ENCODE measurements at regions not wholly inside any gene's neighbourhood (a gene's known extent, or its start where the extent isn't known, plus 50 kb on each side); places are given as distances from the start of the nearest gene placed in this dataset.
A peak's percentile ranks its signal among the peaks of the same experiment; 100 is the strongest.

DNA sequence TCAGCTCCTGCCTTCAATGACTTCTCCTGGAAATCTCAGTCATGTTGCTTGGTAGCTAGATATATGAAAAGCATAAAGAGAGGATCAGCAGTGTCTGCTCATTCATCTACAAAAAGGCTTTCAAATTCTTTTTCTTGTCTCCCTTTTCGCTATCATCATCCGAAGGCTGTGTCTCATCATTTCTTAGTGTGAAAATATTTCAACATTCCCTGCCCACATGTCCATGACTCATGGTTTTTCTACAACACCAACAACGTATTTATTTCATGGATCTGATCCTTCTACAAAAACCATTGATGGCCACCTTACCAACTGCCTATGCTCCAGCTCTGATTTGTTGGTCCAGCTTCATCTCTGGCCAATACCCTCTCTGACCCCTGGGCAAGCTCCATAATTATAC, 472.5 kb upstream of the GHITM start:
- DNase-seq (ENCODE audit: low read depth) = peak; percentile 13

DNA sequence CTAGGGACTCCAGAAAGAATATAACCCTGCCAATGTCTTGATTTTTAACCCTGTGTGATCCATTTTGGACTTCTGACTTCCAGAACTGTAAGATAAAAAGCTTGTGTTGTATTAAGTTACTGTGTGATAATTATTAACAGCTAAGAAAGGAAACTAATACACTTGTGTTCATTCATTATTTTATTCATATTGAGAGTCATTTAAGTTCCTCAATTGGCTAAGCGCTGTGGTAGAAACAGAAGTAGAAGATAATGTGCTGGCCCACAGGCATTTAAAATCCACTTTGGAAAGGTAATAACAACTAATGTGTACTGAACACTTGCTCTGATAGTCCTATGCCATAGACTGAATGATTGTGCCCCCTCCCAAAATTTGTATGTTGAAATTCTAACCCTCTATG, 471.7 kb upstream of the GHITM start:
- DNase-seq (ENCODE audit: low read depth) = no peak

DNA sequence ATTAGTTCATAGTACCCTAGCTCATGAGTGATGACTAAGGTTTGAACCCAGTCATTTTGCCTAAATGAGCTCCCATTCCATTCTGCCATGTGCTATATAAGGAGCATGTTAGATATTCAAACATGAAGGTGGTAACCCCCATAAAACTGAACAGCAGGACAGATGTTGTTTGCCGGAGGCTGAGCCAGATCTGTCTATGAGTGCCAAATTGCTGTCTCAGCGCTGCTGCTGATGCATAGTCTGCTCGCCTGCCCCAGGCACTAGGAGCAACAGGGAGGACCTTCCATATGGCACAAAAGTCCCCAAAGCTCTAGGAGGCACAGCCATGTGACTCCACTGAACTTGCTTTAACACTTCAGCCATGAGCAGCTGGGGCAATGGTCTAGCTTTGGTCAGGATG, 466.0 kb upstream of the GHITM start:
- no peak for DNase-seq (ENCODE audit: low read depth)

DNA sequence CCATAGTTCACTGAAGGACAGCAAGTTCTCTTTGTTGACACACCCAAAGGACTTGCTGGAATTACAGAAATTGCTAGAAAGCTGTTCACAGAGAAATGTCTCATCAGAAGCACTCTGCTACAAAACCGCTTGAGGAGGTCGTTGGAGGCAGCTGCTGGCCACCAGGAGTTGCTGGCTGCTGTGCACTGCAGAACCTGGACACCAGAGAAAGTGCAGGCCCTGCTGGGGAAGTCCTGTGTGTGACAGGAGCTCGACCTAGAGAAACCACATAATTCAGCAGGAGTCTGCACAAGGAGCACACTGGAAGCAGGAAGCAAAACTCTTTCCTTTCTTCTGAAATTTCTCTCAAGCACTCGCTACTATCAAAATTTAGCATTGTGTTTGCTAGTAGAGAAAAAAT, 461.5 kb upstream of the GHITM start:
- no peak for DNase-seq (ENCODE audit: low read depth)

DNA sequence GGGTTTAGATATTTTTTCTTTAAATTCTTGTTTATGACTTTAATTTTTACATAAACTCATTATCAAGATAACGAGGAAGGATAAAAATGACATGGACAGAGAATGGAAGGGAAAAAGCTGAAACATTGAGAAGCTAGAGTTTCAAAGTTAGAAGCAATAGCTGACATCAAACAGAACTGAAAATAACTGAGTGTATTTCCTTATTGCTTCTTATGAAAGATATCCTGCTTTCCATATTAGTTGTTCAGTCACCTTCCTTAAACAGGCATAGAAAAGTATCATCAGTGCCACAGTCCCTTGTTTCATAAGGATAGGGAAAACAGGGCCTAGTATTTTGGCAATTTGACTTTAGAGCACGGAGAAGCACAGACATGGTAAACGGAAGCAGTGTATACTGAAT, 460.5 kb upstream of the GHITM start:
- DNase-seq (ENCODE audit: low read depth) = no peak

DNA sequence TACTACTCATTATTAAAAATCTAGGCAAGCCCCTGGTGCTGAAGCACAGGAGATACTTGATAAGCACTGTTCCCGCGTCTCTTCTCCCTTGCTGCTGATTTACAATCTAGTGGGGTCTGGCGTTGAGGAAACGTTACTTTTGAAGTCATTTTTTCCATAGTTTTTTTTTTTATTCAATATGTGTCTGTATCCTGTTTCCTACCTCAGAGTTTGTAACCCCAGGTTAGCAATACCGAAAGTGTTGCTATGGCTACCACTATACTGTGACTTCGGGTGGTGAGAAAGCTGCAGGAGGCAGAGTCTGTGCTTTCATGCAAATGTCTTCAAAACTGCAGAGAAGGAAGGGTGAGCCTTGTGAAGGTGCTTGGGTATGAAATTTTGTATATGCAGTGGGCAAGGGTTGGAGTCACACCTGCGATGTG, 458.8 kb upstream of the GHITM start:
- DNase-seq (ENCODE audit: low read depth) = no peak

DNA sequence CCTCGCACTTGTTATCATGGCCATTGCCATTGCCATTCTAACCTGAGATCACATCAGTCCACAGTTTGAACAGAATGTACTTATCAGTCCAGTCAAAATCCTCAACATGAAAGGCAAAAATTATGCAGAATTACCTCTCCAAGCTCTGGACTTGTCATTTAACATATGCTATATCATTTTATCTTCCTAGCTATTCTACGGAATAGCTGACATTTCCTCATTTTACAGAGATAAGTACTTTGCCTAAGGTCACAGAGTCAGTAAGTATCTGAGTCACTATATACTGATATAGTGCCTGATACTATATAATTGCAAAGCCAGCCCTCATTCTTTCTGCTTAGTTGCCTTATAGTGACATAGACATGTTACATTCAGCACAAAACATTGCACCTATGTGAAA, 456.9 kb upstream of the GHITM start:
- DNase-seq (ENCODE audit: low read depth) = no peak

DNA sequence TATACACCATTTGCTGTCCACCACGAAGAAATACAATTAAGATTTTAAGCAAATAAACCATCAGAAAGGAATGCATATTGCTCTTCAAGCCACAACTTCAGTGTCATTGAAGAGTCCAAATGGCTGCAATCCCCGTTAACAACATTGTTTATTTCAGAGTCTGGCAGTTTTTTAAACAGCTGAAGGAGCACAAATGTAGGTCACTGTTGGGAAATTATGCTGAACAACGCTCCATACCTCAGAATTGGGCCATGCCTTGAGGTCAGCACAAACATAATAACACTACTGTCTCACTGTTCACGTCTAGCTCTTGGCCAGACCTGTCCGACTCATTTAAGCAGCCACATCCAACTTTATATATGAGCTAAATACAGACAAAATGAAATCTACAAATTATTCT, 453.9 kb upstream of the GHITM start:
- no peak for DNase-seq (ENCODE audit: low read depth)

DNA sequence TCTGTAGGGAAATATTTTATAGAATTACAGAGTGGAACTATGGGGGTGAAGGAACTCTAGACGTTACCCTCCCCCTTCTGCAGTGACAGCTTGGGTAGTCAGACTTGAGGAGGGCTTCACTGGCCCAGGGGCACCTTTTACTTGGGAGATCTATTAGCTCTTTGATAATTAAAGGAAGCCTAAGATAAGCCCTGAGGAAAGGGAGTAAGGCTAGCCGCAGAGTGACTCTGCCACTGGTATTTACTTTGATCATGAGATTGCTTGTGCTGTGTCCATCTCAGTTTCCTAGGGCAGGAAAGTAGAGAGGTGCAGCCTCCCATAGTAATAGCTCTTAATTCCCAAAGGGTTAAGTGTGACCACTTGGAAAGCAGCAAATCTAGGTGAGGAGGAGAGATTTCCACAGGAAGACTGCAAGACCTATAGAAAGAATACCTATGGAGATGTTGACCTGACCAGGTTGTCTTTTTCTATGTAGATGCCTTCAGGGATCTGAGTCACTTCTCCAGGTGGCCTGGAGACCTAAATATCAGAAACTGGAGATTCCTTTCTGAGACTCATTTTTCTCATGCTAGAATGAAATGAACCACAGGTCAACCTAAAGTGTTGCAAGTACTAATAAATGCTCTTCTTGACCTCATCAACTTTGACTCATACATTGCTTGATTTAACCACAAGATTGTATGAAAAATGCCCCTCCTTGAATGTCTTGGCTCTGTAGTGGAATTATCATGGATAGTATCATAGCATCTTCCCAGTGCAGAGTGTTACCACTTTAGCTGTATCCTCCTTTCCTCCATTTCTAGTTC, 447.3 kb upstream of the GHITM start:
- DNase-seq (ENCODE audit: low read depth) = no peak

DNA sequence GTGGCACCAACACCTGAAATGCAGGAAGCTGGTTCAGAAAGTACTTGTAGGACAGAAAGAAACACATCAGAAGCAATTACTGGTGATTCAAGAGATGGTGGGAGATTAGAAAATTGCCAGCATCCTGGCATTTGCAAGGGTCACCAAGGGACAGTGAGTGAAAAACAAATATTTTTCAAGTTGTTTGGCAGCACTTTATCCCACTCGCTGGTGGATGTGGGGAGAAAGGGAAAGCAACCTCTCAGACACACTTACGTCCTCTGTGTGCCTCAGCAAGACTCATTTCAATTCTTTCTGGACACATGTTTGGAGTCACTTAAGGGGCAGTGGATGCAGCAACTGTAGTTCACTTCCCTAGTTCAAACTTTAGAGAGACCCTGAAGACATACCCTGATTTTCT, 440.4 kb upstream of the GHITM start:
- no peak for DNase-seq (ENCODE audit: low read depth)

DNA sequence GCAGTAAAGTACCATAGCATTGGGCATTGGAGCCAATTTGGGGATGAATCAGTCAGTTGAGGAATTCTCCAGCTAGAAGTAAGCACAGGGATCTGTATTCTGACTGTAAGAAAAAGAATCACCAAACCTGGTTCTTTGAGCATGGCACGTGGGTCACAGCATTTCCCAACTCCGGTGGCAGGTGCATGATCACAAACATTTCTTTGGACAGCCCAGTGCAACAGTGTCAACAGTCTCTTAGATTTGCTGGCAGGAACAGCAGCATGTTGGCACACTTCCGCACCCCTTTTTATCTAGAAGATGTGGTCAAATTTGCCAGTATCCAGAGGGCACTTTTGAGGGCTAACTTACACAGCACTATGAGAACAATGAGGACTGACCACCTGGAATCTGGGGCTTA, 437.5 kb upstream of the GHITM start:
- DNase-seq (ENCODE audit: low read depth) = no peak

DNA sequence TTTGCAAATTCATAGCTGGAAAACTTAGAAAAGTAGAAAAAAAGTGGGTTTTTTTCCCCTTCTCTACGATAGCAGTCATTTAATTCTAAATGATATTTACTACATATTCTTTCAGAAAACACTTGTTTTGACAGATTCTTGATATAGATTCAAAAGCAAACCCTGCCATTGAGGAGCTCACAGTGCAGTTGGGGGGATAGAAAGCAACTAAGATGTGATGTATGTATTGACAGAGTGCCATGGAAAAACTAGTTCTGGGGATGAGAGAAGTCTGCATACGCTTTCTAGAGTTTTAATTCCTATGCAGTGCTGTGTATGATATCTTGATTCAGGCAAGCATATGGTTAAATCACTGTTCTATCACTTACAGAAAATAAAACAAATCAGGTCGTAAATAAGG, 436.6 kb upstream of the GHITM start:
- no peak for DNase-seq (ENCODE audit: low read depth)

DNA sequence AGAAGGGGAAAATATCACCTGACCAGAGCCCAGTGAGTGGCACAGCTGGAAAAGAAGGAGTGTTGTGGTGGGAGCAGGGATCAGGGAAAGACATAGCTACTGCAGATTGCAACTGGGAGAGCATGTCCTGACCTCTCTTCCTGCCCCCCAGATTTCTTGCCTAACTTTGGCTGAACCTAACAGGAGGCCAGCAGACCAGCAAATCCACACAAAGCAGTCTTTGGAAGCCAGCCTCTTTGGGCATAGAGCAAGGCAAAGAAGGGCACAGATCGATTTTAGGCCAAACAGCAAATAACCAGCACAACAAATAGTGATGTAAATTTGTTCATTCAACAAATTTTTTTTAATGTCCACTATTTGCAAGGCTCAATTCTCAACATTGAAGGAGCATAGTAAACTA, 433.2 kb upstream of the GHITM start:
- DNase-seq (ENCODE audit: low read depth) = no peak

DNA sequence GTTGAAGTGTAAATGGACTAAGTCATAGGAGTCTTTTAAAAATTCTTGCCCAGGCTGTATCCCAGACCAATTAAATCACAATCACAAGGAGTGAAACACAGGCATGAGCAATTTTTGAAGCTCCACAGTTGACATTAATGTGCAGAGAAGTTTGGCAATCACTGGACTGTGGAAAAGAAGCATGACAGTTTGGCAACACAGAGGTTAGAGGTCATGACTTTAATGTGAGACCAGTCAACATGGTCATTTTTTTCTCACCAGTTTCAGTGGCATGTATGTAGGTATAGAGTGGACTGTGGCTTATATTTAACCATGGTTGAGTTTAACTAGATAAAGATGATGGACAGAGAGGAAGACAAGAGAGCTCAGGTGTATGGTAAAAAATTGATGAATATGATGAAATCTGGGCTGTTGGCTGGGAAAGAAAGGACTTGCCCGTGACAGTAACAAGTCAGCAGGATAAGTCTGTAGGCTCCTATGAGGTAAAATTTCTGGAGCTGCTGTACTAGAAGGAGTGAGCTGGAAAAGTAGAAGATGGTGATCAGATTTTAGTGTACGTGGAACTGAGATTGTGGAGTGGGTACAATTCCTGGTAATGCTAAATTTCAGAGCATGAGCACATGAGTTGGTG, 432.2 kb upstream of the GHITM start:
- DNase-seq (ENCODE audit: low read depth) = no peak

DNA sequence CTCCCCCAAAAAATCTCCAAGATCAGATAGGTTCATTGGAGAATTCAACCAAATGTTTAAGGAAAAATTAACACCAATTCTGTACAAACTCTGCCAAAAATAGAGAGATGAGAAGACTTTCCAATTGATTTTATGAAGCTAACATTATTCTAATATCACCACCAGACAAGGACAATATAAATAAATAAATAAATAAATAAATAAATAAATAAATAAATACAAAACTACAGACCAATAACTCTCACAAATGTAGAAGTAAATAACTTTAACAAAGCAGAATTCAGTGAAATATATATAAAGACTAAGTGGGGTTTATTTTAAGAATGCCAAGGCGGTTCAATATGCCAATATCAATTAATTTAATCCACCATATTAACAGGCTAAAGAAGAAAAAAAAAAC, 425.9 kb upstream of the GHITM start:
- no peak for DNase-seq (ENCODE audit: low read depth)

DNA sequence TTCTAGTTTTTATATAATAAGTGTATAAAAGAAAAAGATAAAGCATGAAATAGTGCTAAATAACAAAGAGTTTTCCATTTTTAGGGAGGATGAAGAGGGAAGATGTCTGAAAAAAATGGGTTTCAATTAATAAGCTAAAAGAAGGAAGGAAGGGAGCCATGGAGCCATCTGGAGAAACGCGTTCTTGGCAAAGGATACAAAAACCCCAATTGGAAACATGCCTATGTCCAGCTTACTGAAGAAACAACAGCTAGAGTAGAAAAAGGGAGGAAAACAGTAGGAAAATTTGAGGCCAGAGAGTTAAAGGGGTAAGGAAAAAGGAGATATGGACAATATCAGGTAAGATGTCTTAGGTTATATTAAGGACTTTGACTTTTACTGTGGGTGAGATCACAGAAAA, 416.2 kb upstream of the GHITM start:
- DNase-seq (ENCODE audit: low read depth) = no peak

DNA sequence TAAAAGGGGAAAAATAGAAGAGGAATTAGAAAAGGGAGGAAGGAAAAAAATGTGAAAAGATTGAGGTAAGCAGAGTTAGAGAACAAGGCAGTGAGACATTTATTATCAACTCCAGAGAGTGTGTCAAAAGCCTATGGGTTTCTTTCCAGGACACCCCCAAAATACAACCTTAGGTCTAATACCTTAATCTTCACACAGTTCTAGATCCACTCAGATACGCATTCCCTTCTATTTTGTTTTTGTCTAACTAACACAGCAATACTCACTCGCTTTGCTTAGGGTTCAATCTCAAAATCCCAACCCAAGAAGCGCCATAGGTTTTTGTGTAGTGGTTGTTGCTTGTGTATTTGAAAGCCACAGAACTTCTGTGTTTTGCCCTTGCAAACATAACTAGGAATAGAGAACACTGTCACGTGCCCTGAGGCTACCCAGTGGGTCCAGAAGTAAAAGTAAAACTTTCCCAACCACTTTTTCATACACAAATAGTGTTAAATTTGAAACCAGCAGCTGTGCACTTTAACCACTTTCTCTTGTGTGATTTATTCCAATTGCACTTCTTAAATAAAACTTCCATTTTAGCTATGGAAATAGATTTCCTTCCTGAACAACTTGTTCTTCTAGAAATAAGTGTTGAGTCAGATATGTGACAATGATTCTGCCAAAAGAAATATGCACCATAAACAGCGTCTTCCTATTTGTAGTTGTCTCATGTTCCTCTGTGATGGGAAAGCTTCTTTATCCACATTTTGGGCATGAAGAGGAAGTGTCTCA, 414.7 kb upstream of the GHITM start:
- no peak for DNase-seq (ENCODE audit: low read depth)

DNA sequence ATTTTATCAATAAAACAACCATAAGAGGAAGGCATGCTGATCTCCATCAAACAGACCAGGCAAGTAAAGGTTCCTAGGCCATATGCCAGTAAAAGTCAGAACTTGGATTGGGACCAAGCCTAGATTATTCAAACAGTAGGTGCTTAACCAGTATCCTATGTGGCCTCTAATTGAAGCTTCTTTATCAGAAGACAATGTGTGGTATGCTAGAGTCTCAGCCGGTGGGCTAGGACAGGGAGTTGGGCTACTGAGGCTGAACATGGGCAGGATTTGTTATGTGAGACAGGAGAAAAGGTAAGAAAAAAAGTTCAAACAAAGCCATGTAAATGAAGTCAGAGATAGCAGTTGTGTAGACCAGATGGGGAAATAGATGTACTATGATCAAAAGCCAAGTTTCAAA, 413.7 kb upstream of the GHITM start:
- DNase-seq (ENCODE audit: low read depth) = no peak

DNA sequence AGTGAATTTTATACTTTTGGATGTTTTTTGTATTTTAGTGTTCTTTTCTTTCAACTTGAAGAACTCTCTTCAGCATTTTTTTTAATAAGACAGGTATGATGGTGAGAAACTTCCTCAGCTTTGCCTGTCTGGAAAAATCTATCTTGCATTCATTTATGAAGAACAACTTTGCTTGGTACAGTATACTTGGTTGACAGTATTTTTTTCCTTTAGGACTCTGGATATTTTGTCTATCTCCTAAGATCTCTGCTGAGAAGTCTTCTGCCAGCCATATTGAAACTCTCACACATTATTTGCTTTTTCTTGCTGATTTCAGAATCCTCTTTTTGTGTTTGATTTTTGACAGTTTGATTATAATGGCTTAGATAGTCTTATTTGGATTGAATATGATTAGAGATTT, 405.0 kb upstream of the GHITM start:
- no peak for DNase-seq (ENCODE audit: low read depth)

DNA sequence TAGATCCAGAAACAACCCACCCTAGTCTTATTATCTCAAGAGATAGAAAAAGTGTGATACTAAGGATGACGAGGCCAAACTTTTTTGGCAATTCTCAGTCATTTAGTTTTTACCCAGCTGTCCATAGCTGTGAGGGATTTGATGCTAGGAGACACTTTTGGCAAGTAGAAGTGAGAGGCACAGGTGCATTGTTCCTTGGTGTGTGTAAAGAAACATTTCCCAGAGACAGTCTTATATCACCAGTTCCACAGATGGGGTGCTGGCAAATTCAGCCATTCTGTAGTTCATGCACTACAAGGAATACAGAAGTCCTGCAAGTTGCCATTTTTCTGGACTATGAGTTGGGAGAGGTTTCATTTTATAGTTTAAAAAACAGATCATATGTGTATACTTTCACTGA, 403.3 kb upstream of the GHITM start:
- no peak for DNase-seq (ENCODE audit: low read depth)

DNA sequence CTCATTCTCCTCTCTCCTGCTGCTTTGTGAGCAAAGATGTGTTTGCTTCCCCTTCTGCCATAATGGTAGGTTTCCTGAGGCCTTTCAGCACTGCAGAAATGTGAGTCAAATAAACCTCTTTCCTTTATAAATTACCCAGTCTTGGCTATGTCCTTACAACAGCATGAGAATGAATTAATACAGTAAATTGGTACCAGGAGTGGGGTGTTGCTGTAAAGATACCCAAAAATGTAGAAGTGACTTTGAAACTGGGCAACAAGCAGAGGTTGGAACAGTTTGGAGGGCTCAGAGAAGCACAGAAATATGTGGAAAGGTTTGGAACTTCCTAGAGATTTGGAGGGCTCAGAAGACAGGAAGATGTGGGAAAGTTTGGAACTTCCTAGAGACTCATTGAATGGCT, 388.7 kb upstream of the GHITM start:
- no peak for DNase-seq (ENCODE audit: low read depth)

DNA sequence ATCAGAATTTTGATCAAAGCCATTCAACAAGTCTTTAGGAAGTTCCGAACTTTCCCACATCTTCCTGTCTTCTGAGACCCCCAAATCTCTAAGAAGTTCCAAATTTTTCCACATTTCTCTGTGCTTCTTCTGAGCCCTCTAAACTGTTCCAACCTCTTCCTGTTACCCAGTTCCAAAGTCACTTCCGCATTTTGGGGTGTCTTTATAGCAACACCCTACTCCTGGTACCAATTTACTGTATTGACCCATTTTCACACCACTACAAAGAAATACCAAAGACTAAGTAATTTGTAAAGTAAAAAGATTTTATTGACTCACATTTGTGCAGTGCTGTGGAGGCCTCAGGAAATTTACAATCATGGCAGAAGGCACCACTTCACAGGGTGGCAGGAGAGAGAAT, 385.8 kb upstream of the GHITM start:
- no peak for DNase-seq (ENCODE audit: low read depth)

DNA sequence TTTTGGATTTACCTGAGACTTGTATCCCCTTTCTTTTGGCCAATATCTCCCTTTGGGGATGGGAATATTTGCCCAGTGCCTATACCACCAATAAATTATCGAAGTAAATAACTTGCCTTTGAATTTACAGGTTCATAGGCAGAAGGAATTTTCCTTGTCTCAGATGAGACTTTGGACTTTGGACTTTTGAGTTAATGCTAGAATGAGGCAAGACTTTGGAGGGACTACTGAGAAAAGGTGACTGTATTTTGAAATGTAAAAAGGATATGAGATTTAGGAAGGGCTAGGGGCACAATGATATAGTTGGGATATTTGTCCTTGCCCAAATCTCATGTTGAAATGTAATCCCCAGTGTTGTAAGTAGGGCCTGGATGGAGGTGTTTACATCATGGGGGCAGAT, 384.5 kb upstream of the GHITM start:
- DNase-seq (ENCODE audit: low read depth) = no peak
